ENCODE measurements at regions not wholly inside any gene's neighbourhood (a gene's known extent, or its start where the extent isn't known, plus 50 kb on each side); places are given as distances from the start of the nearest gene placed in this dataset.

DNA sequence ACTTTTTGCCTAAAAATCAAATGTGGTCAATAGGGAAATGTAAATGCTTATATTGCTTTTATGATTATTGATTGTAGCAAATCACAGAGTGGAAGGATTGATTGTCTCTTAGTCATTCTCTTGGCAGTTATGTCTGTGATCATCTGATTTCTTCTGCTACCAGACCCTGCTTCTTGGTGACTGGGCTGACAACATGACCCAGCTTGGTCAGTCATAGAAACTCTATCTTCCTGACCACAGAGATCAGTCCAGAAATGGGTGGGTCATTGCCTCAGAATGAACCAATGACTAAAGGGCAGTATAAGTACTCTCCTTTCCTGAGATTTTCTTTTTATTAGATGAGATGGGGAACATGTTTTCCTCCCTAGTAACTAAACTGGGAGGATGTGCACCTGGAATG, 87.6 kb downstream of the MAIP1 start:
- peaks cover 3% of the 10 kb centered on the region for H3K27me3 Mint-ChIP-seq
- H3K36me3 Mint-ChIP-seq = no peaks in the 10 kb centered on the region
- no peak overlapping the region for H3K27ac Mint-ChIP-seq
- no peak for DNase-seq
- H3K4me3 Mint-ChIP-seq = no peak overlapping the region
- CTCF ChIA-PET = no interaction called here
- no peaks in the 10 kb centered on the region for H3K4me1 Mint-ChIP-seq
- peaks cover 12% of the 10 kb centered on the region for H3K9me3 Mint-ChIP-seq

DNA sequence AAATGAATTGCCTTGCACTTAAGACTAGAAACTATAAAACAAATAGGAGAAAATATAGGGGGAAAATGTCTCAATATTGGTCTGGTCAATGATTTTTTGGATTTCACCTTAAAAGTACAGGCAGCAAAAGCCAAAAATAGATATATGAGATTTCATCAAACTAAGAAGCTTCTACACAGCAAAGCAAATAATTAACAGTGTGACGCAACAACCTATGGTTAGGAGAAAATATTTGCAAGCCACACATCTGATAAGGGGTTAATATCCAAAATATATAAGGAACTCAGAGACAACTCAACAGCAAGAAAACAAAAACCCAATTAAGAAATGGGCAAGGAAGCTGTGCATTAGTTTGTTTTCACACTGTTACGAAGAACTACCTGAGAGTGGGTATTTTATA, 89.1 kb downstream of the MAIP1 start:
- peaks cover 12% of the 10 kb centered on the region for H3K9me3 Mint-ChIP-seq
- no peak for DNase-seq
- H3K27me3 Mint-ChIP-seq = peaks cover 3% of the 10 kb centered on the region
- no peak overlapping the region for H3K4me3 Mint-ChIP-seq
- H3K4me1 Mint-ChIP-seq = no peaks in the 10 kb centered on the region
- no peaks in the 10 kb centered on the region for H3K36me3 Mint-ChIP-seq
- CTCF ChIA-PET = no interaction called here
- no peak overlapping the region for H3K27ac Mint-ChIP-seq

DNA sequence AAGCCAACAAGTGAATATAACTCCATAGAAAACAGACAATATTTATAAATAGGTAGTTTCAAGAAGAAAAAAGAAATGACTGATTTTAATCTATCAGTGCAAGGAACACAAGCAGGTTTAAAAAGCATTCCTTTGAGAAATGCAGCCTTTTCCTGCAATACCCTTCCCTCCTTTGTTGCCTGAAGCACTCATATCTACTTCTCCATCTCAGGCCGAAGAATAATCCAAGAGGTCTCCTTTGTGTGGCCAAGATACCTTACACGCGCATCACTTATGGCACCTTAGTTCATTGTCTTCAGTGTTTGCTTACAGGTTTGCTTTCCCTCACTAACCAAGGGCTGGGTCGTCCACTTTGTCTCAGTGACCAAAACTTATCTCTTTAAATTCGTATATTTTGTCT, 93.0 kb downstream of the MAIP1 start:
- CTCF ChIA-PET = no interaction called here
- no peak overlapping the region for H3K4me3 Mint-ChIP-seq
- H3K36me3 Mint-ChIP-seq = no peaks in the 10 kb centered on the region
- DNase-seq = no peak
- H3K4me1 Mint-ChIP-seq = no peaks in the 10 kb centered on the region
- H3K27me3 Mint-ChIP-seq = no peaks in the 10 kb centered on the region
- H3K27ac Mint-ChIP-seq = no peak overlapping the region
- H3K9me3 Mint-ChIP-seq = peaks cover 12% of the 10 kb centered on the region

DNA sequence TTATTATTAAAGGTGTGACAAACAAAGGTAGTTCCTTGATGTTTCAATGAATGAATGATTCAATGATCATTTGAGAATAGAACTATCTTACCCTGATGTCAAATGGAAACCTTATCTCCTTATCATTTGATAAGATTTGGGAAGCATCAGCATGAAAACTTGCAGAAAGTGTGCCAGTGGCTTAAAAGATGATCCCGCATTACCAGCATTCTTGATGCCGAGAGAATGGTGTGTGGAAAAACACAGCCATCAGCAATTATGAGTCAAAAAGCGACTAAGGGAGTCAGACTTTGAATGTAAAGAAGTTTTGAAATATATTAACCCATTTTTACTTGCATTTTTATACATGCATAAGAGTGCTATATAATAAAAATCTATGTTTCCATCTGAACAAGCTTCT, 93.7 kb downstream of the MAIP1 start:
- CTCF ChIA-PET = no interaction called here
- no peak overlapping the region for H3K27ac Mint-ChIP-seq
- no peaks in the 10 kb centered on the region for H3K27me3 Mint-ChIP-seq
- peaks cover 12% of the 10 kb centered on the region for H3K9me3 Mint-ChIP-seq
- H3K4me3 Mint-ChIP-seq = no peak overlapping the region
- no peak for DNase-seq
- H3K36me3 Mint-ChIP-seq = no peaks in the 10 kb centered on the region
- H3K4me1 Mint-ChIP-seq = no peaks in the 10 kb centered on the region

DNA sequence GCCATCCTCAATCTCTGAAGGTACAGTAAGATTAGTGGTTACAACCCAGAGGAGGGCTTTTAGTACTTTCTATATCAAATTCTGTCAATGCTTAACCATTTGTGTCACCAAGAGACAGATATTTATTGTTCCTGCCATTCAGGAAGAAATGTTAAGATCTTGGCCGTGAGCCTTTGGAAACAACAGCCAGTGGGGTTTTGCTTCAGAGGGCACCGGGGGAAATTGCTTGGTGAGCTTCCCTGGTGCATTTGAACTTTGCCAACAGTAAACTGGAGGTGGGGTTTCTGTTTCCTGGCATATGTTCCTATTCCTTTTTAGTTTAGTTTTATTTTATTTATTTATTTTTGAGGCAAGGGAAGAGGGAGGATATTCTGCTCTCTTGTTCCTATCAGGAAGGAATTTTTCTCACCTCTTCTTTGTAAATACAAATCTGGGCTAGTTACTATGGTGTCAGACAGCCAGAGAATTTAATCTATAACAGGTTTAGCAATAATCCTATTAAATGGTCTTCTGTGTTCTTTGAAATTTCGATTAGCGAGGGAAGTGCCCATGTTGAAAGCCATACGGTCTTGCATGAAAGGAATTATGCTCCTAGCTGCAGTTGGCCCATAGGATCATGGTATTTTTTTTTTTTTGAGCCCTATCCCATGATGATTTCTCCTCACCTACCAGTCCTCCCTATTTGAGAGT, 95.7 kb downstream of the MAIP1 start:
- Mint-ChIP-seq H3K4me3 (no peak overlapping the region), H3K36me3 (no peaks in the 10 kb centered on the region), H3K27ac (no peak overlapping the region), H3K9me3 (peaks cover 4% of the 10 kb centered on the region), H3K4me1 (no peaks in the 10 kb centered on the region), H3K27me3 (peaks cover 2% of the 10 kb centered on the region)
- no peak for DNase-seq
- CTCF ChIA-PET = no interaction called here

DNA sequence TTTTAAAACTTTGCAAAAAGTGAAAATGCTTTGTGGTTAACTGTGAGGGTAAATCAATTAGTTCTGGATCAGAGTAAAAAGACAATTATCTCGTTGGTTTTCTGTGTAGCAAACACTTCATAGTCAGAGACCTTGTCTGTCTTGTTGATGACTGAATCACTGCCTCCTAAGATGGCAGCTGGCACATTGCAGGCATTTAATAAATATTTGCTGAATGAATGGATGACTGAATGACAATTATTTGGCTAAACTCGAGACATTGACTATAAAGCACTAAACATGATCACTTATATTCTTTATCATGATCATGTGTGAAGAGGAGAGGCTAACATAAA, 96.2 kb downstream of the MAIP1 start:
- Mint-ChIP-seq H3K27ac (no peak overlapping the region), H3K4me1 (no peaks in the 10 kb centered on the region), H3K4me3 (no peak overlapping the region), H3K9me3 (peaks cover under 1% of the 10 kb centered on the region), H3K27me3 (peaks cover 7% of the 10 kb centered on the region), H3K36me3 (no peaks in the 10 kb centered on the region)
- DNase-seq = no peak
- CTCF ChIA-PET = no interaction called here

DNA sequence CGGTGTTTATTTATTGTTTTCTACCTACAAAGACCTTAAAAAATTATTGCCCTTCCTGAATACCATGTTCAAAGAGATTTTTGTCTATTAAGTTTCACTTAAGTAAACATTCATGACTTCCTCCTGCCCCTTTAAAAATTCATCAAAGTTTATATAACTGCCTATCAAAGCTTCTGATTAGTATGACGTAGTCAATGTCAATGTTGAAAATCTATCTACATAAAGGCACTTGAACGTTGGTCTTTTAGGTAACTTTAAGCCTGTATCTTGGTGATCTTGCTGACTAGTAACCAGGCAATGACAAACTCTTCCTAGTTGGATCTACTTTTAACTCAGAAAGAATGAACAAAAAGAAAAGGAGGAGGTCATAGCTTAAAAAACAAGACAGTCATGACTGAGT, 97.2 kb downstream of the MAIP1 start:
- no peak for DNase-seq
- Mint-ChIP-seq H3K4me3 (no peak overlapping the region), H3K9me3 (no peaks in the 10 kb centered on the region), H3K4me1 (no peaks in the 10 kb centered on the region), H3K27ac (no peak overlapping the region), H3K36me3 (no peaks in the 10 kb centered on the region), H3K27me3 (peaks cover 7% of the 10 kb centered on the region)
- CTCF ChIA-PET = no interaction called here

DNA sequence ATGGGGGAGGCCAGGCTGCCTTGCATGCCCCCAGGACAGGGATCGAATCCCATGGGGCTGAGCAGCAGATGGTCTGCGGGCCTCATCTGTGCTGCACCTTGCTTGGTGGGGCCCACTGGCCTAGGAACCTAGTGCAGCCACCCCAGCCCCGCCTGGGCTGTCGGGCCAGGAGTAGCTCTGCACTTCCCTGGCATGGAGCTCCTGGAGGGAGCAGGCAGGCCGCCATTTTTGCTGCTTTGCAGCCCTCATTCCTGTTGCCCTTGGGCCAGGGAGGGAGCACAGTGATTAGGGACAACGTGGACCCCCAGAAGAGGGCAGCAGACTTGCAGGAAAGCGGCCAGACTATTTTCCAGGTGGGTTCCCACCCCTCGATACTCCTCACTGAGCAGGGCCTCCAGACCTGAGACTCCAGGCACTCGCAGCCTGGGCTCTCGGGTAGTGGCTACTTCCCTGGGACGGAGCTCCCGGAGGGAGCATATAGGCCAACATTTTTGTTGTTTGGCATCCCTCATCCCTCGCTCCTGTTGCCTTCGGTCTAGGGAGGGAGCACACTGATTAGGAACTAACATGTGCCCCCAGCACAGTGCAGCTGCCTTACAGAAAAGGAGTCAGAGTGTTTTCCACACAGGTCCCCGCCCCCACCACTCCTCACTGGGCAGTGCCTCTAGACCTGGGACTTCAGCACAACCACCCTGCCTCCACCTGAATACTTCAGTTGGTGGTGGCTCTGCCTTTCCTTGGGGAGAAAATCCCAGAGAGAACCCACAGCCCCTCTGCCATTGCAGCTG, 99.5 kb downstream of the MAIP1 start:
- Mint-ChIP-seq H3K36me3 (no peaks in the 10 kb centered on the region), H3K4me3 (no peak overlapping the region), H3K9me3 (no peaks in the 10 kb centered on the region), H3K27me3 (peaks cover 19% of the 10 kb centered on the region), H3K27ac (no peak overlapping the region), H3K4me1 (no peaks in the 10 kb centered on the region)
- DNase-seq = no peak
- CTCF ChIA-PET = no interaction called here

DNA sequence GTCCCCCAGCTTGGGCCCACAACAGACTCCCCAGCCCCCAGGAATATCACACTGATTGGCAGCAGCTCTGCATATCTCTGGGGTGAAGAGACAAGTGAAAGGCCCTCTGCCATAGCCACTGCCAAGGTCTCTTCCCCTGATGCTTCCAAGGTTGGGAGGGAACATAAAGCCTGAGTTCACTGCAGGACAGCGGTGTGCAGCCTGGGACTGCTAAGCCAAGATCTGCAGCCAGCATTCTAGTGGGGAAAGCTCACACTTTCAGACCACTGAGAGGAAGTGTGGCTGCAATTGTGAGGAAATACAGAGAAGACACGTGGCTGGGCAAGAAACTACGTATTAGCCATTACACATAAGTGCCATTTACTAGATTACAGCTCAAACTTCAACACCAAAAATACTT, 100.7 kb downstream of the MAIP1 start:
- no peaks in the 10 kb centered on the region for H3K4me1 Mint-ChIP-seq
- H3K27ac Mint-ChIP-seq = no peak overlapping the region
- H3K27me3 Mint-ChIP-seq = peaks cover 20% of the 10 kb centered on the region
- no peak overlapping the region for H3K4me3 Mint-ChIP-seq
- H3K36me3 Mint-ChIP-seq = no peaks in the 10 kb centered on the region
- no peaks in the 10 kb centered on the region for H3K9me3 Mint-ChIP-seq
- CTCF ChIA-PET = interaction anchor here (1.0 kb wide), 1 partner anchor 26 kb away, joined by 3 read pairs; no protein-coding TSS in a partner anchor
- DNase-seq = no peak

DNA sequence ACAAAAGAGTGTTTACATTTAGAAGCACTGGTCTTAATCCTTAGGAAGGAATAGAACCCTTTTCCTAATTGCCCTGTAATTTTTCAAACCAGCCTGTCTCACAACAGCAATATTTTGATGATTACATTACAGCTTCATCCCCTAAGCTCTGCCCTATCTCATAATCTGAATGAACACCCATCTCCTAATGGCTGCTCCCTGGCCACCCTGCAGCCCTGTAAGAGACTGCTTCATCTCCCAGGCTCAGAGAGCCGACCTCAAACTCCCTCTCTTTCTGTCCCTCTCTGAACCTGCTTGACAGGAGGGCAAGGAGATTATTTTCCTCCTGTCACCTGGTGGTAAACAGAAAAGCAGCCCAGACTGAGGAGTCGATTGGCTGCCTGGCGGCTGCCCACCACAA, 107.8 kb downstream of the MAIP1 start:
- H3K4me3 Mint-ChIP-seq = no peak overlapping the region
- no peaks in the 10 kb centered on the region for H3K36me3 Mint-ChIP-seq
- CTCF ChIA-PET = no interaction called here
- H3K27ac Mint-ChIP-seq = no peak overlapping the region
- peaks cover 23% of the 10 kb centered on the region for H3K27me3 Mint-ChIP-seq
- no peak for DNase-seq
- H3K9me3 Mint-ChIP-seq = no peaks in the 10 kb centered on the region
- H3K4me1 Mint-ChIP-seq = no peaks in the 10 kb centered on the region

DNA sequence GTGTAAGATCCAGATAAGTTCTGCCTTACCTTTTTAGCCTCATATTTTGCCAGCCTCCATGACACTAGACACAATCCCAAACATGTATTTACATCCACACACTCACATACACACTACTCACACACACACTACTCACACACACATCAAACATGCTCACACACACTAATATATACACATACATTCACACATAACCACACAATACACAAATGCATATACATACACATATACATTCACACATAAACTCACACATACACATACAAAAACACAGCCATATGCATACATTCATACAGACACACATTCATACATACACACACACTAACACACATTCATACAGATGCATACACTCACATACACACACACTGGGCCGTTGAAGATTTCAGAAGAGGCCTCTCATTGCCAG, 109.5 kb downstream of the MAIP1 start:
- DNase-seq = no peak
- Mint-ChIP-seq H3K4me1 (no peaks in the 10 kb centered on the region), H3K27ac (no peak overlapping the region), H3K4me3 (no peak overlapping the region), H3K27me3 (peaks cover 11% of the 10 kb centered on the region), H3K36me3 (no peaks in the 10 kb centered on the region), H3K9me3 (no peaks in the 10 kb centered on the region)
- CTCF ChIA-PET = no interaction called here

DNA sequence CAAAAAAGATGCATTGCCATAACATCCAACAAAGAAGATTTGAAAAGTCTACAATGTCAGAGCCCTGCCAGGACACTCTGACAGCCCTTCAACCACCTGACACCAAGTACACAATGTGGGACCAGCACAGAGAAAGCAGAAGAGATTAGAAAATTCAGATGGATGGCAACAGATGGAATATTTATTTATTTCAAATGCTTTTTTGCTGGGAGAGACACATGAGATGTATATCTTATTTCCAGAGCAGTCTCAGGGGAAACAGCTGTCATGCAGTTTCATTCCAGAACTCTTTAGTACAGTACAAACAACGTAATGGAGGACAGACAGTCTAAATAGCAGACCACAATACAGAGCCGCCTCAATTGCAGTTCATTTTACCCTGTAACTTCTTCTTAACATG, 110.1 kb downstream of the MAIP1 start:
- CTCF ChIA-PET = no interaction called here
- Mint-ChIP-seq H3K27me3 (peaks cover 10% of the 10 kb centered on the region), H3K4me3 (no peak overlapping the region), H3K9me3 (no peaks in the 10 kb centered on the region), H3K4me1 (no peaks in the 10 kb centered on the region), H3K36me3 (no peaks in the 10 kb centered on the region), H3K27ac (no peak overlapping the region)
- no peak for DNase-seq

DNA sequence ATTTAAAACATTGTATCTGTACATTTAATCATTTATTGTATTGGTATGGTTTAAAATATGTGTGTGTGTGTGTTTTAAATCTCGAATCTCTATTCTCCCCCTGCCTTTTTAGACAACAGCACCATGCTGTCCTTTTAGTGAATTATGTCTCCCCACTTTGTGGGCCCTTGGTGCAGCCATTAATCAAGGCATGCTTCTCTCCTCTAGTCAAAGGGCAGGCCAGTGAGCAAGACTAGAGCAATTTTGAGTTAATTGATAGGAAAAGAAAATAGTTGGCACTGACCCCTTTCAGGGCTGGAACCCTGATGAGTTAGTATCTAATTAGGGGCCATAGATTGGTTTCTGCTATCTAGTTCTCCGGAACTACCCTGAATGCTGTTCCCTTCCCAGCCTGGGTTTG, 111.0 kb downstream of the MAIP1 start:
- Mint-ChIP-seq H3K36me3 (no peaks in the 10 kb centered on the region), H3K4me3 (no peak overlapping the region), H3K27me3 (peaks cover 10% of the 10 kb centered on the region), H3K9me3 (no peaks in the 10 kb centered on the region), H3K4me1 (no peaks in the 10 kb centered on the region), H3K27ac (no peak overlapping the region)
- no peak for DNase-seq
- CTCF ChIA-PET = no interaction called here

DNA sequence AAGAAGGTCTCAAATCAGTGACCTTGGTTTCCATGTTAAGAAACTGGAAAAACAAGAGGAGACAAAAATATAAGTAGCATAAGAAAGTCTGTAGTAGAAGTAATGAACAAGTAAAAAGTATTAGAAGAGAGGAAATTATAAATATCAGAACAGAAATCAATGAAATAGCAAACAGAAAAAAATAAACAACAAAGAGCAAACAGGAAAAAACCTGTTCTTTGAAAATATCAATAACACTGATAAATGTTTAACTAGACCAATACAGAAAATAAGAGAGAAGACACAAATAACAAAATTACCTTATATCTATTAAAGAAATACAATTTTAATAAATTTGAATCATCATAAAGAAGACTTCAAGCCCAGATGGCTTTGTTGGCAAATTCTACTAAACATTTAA, 113.3 kb downstream of the MAIP1 start:
- CTCF ChIA-PET = no interaction called here
- Mint-ChIP-seq H3K4me1 (no peaks in the 10 kb centered on the region), H3K9me3 (peaks cover 2% of the 10 kb centered on the region), H3K27me3 (no peaks in the 10 kb centered on the region), H3K36me3 (no peaks in the 10 kb centered on the region), H3K4me3 (no peak overlapping the region), H3K27ac (no peak overlapping the region)
- no peak for DNase-seq

DNA sequence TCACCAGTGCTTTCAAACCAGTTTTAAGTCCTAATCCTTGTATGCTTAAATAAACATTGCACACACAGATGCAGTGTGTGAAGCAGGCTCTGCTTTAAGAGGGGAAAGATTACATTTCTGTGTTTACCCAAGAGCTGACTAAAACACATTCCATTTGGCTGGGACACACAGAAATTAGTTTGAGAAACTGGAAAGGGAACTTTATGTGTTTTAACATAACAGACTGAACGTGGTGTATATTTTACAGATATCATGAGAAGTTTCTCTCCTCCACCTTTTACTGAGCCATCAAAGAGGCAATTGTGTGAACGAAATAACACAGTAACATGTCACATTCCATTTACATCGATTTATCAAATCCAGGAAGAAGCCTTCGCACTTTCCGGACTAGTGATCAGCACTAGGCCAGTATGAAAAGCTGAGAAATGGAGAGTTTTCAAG, 121.8 kb downstream of the MAIP1 start:
- CTCF ChIA-PET = no interaction called here
- DNase-seq = no peak
- Mint-ChIP-seq H3K27ac (no peak overlapping the region), H3K36me3 (no peaks in the 10 kb centered on the region), H3K4me1 (no peaks in the 10 kb centered on the region), H3K9me3 (peaks cover under 1% of the 10 kb centered on the region), H3K4me3 (no peak overlapping the region), H3K27me3 (no peaks in the 10 kb centered on the region)

Data from activated naive CD4-positive, alpha-beta T cell treated with anti-CD3 and anti-CD28 coated beads, Interleukin-2, amount 10 ng/mL, durations not matched to agents 7 days and 5 days (primary cell).